ENCODE measurements at regions not wholly inside any gene's neighbourhood (a gene's known extent, or its start where the extent isn't known, plus 50 kb on each side); places are given as distances from the start of the nearest gene placed in this dataset.

GRCh38 chr3:56919137-56919796 lies 117.5 kb upstream of the ARHGEF3 start:
- H3K36me3 ChIP-seq (ENCODE audit: control insufficient read depth, insufficient read depth, low read length): no peaks in the 10 kb centered on the region
- intact Hi-C loops (cut with micrococcal nuclease; ENCODE audit: unreplicated experiment) (no loop called here), in situ Hi-C loops (cut with HindIII; ENCODE audit: low pct_unique_long_range_greater_than_20kb, low sequenced_read_pairs) (no loop called here)
- TF ChIP-seq POLR2AphosphoS5 (IDR thresholded peaks at IDR 0.05; ENCODE audit: low read depth, low read length): no peak
- TF ChIP-seq, protein P1, sequence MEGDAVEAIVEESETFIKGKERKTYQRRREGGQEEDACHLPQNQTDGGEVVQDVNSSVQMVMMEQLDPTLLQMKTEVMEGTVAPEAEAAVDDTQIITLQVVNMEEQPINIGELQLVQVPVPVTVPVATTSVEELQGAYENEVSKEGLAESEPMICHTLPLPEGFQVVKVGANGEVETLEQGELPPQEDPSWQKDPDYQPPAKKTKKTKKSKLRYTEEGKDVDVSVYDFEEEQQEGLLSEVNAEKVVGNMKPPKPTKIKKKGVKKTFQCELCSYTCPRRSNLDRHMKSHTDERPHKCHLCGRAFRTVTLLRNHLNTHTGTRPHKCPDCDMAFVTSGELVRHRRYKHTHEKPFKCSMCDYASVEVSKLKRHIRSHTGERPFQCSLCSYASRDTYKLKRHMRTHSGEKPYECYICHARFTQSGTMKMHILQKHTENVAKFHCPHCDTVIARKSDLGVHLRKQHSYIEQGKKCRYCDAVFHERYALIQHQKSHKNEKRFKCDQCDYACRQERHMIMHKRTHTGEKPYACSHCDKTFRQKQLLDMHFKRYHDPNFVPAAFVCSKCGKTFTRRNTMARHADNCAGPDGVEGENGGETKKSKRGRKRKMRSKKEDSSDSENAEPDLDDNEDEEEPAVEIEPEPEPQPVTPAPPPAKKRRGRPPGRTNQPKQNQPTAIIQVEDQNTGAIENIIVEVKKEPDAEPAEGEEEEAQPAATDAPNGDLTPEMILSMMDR (IDR thresholded peaks at IDR 0.05): 0 out of 2 replicates have a peak, but pooled peaks have one; percentile 10
- no peaks in the 10 kb centered on the region for H3K4me1 ChIP-seq (ENCODE audit: control insufficient read depth, insufficient read depth, low read length)
- H3K4me3 ChIP-seq (ENCODE audit: low read depth in 2 of 2, low read length in 2 of 2): no peak overlapping the region
- no peak overlapping the region for H3K27ac ChIP-seq (ENCODE audit: low read length)
- ChIA-PET POLR2A (no interaction called here), CTCF (no interaction called here)
- DNase-seq (ENCODE audit: low read depth, low spot score) (no peak), ATAC-seq (no peak)
- no peaks in the 10 kb centered on the region for H3K9me3 ChIP-seq (ENCODE audit: control insufficient read depth, insufficient read depth, low read depth, low read length)
- H3K27me3 ChIP-seq (ENCODE audit: control insufficient read depth, insufficient read depth, low read length): no peaks in the 10 kb centered on the region
- BruUV-seq (replicated peaks): no TSS peak

- CTCF ChIA-PET: no interaction called here
- no peak for ATAC-seq
Observed at GRCh38 chr3:56918111-56918568, 116.4 kb upstream of the ARHGEF3 start.

DNA sequence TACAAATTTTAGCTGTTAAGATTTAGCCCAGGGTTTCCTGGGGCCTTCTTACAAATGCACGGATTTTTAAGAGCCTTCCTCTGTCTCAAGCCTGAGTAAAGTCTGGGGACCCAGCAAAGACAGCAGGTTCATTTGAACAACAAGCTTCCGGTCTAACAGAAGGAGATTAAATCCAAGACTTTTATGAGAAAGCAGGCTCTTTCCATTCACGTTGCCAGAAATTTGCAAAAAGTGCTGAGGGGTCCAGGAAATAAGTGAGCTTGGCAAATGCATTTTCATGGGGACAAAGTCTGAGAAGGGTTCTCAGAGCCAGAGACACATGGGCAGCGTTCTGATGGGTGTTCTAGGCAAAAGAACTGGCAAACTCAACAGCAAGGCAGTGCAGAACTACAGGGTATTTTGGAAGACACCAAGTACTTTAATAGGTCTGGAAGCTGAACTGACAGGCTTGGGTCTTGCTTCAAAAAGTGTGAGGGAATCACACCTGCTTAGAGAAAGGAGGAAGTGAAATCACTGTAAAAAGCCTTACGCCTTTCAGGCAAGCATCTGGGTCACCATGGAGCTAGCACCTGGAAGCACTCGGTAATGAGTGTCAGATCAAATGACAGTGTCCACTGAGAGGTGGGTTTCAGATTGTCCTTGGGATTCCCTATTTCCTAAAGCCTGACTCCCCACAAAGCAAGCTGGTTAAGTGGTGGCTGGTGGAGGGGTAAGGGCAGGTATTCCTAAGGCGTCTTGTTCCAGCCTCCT lies 115.8 kb upstream of the ARHGEF3 start:
- Histone ChIP-seq H3K27ac (ENCODE audit: low read length) (no peak overlapping the region), H3K4me1 (ENCODE audit: control insufficient read depth, insufficient read depth, low read length) (no peaks in the 10 kb centered on the region), H3K4me3 (ENCODE audit: low read depth in 2 of 2, low read length in 2 of 2) (no peak overlapping the region), H3K27me3 (ENCODE audit: control insufficient read depth, insufficient read depth, low read length) (no peaks in the 10 kb centered on the region), H3K36me3 (ENCODE audit: control insufficient read depth, insufficient read depth, low read length) (no peaks in the 10 kb centered on the region), H3K9me3 (ENCODE audit: control insufficient read depth, insufficient read depth, low read depth, low read length) (no peaks in the 10 kb centered on the region)
- ChIA-PET POLR2A (interaction anchor here (0.5 to 0.7 kb wide), 2 partner anchors 18 to 30 kb away, joined by 3 read pairs; no protein-coding TSS in a partner anchor), CTCF (no interaction called here)
- intact Hi-C loops (cut with micrococcal nuclease; ENCODE audit: unreplicated experiment): no loop called here
- BruUV-seq (replicated peaks): no TSS peak
- no peak for TF ChIP-seq SIN3A (IDR thresholded peaks at IDR 0.05; ENCODE audit: borderline replicate concordance, insufficient read depth, low read depth, low read length)
- TF ChIP-seq POLR2AphosphoS5 (IDR thresholded peaks at IDR 0.05; ENCODE audit: low read depth, low read length): no peak
- TF ChIP-seq TCF7L2 (IDR thresholded peaks at IDR 0.05; ENCODE audit: low read depth, low read length): no peak
- TF ChIP-seq, protein P1 (IDR thresholded peaks at IDR 0.05): no peak
- TF ChIP-seq, protein P2, sequence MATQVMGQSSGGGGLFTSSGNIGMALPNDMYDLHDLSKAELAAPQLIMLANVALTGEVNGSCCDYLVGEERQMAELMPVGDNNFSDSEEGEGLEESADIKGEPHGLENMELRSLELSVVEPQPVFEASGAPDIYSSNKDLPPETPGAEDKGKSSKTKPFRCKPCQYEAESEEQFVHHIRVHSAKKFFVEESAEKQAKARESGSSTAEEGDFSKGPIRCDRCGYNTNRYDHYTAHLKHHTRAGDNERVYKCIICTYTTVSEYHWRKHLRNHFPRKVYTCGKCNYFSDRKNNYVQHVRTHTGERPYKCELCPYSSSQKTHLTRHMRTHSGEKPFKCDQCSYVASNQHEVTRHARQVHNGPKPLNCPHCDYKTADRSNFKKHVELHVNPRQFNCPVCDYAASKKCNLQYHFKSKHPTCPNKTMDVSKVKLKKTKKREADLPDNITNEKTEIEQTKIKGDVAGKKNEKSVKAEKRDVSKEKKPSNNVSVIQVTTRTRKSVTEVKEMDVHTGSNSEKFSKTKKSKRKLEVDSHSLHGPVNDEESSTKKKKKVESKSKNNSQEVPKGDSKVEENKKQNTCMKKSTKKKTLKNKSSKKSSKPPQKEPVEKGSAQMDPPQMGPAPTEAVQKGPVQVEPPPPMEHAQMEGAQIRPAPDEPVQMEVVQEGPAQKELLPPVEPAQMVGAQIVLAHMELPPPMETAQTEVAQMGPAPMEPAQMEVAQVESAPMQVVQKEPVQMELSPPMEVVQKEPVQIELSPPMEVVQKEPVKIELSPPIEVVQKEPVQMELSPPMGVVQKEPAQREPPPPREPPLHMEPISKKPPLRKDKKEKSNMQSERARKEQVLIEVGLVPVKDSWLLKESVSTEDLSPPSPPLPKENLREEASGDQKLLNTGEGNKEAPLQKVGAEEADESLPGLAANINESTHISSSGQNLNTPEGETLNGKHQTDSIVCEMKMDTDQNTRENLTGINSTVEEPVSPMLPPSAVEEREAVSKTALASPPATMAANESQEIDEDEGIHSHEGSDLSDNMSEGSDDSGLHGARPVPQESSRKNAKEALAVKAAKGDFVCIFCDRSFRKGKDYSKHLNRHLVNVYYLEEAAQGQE (IDR thresholded peaks at IDR 0.05; ENCODE audit: insufficient read depth in 1 of 2, low read depth in 2 of 2, low read length in 1 of 2): no peak
- ATAC-seq: no peak
- DNase-seq (ENCODE audit: low read depth, low spot score): no peak
- in situ Hi-C loops (cut with HindIII; ENCODE audit: low pct_unique_long_range_greater_than_20kb, low sequenced_read_pairs): no loop called here

More at GRCh38 chr3:56918111-56918568, 116.4 kb upstream of the ARHGEF3 start:
- intact Hi-C loops (cut with micrococcal nuclease; ENCODE audit: unreplicated experiment): no loop called here
- Histone ChIP-seq H3K27me3 (ENCODE audit: control insufficient read depth, insufficient read depth, low read length) (no peaks in the 10 kb centered on the region), H3K27ac (ENCODE audit: low read length) (no peak overlapping the region), H3K9me3 (ENCODE audit: control insufficient read depth, insufficient read depth, low read depth, low read length) (no peaks in the 10 kb centered on the region), H3K4me1 (ENCODE audit: control insufficient read depth, insufficient read depth, low read length) (no peaks in the 10 kb centered on the region), H3K4me3 (ENCODE audit: low read depth in 2 of 2, low read length in 2 of 2) (no peak overlapping the region), H3K36me3 (ENCODE audit: control insufficient read depth, insufficient read depth, low read length) (no peaks in the 10 kb centered on the region)
- TF ChIP-seq SIN3A (IDR thresholded peaks at IDR 0.05; ENCODE audit: borderline replicate concordance, insufficient read depth, low read depth, low read length): no peak
- no peak for TF ChIP-seq POLR2AphosphoS5 (IDR thresholded peaks at IDR 0.05; ENCODE audit: low read depth, low read length)
- no peak for TF ChIP-seq TCF7L2 (IDR thresholded peaks at IDR 0.05; ENCODE audit: low read depth, low read length)
- TF ChIP-seq, protein P1 (IDR thresholded peaks at IDR 0.05): no peak
- POLR2A ChIA-PET: interaction anchor here (0.5 kb wide), 1 partner anchor 18 kb away, joined by 3 read pairs; no protein-coding TSS in a partner anchor
- no peak for DNase-seq (ENCODE audit: low read depth, low spot score)
- BruUV-seq (replicated peaks): no TSS peak
- in situ Hi-C loops (cut with HindIII; ENCODE audit: low pct_unique_long_range_greater_than_20kb, low sequenced_read_pairs): no loop called here
